ENCODE measurements at regions not wholly inside any gene's neighbourhood (a gene's known extent, or its start where the extent isn't known, plus 50 kb on each side); places are given as distances from the start of the nearest gene placed in this dataset.

- POLR2A ChIA-PET: no interaction called here
- no TSS peak for BruUV-seq (replicated peaks)
- intact Hi-C loops (cut with micrococcal nuclease; ENCODE audit: unreplicated experiment): no loop called here
Measured at GRCh38 chr6:111925296-111925695, 52.0 kb upstream of the FYN start.

GRCh38 chr6:111926731-111927302, 53.6 kb upstream of the FYN start:
- Histone ChIP-seq H3K9me3 (no peaks in the 10 kb centered on the region), H3K36me3 (ENCODE audit: control insufficient read depth, insufficient read depth, low read length) (no peaks in the 10 kb centered on the region), H3K4me3 (ENCODE audit: low read depth, low read length) (no peak overlapping the region), H3K4me1 (no peaks in the 10 kb centered on the region), H3K27me3 (replicated peaks; ENCODE audit: control insufficient read depth, insufficient read depth, low read length) (no peaks in the 10 kb centered on the region)
- Mint-ChIP-seq H3K4me1 (ENCODE audit: low read depth, unreplicated experiment) (no peaks in the 10 kb centered on the region), H3K27me3 (ENCODE audit: insufficient read depth, unreplicated experiment) (peaks cover 5% of the 10 kb centered on the region), H3K27ac (ENCODE audit: unreplicated experiment) (no peak overlapping the region), H3K9me3 (ENCODE audit: unreplicated experiment) (peaks cover 2% of the 10 kb centered on the region), H3K36me3 (ENCODE audit: insufficient read depth, unreplicated experiment) (no peaks in the 10 kb centered on the region), H3K4me3 (ENCODE audit: unreplicated experiment) (no peak overlapping the region)
- intact Hi-C loops (cut with micrococcal nuclease; ENCODE audit: unreplicated experiment): no loop called here
- ChIA-PET POLR2A (no interaction called here), CTCF (no interaction called here)
- DNase-seq: no peak
- TF ChIP-seq CTCF (IDR thresholded peaks at IDR 0.05; ENCODE audit: insufficient read depth in 1 of 2, low read depth in 1 of 2, low read length in 1 of 2, severe bottlenecking in 1 of 2, unreplicated experiment in 1 of 2): no peak
- no TSS peak for BruUV-seq (replicated peaks)

More at GRCh38 chr6:111925296-111925695, 52.0 kb upstream of the FYN start:
- DNase-seq: no peak
- Histone ChIP-seq H3K9me3 (no peaks in the 10 kb centered on the region), H3K27me3 (replicated peaks; ENCODE audit: control insufficient read depth, insufficient read depth, low read length) (no peaks in the 10 kb centered on the region), H3K36me3 (ENCODE audit: control insufficient read depth, insufficient read depth, low read length) (no peaks in the 10 kb centered on the region), H3K4me1 (no peaks in the 10 kb centered on the region), H3K4me3 (ENCODE audit: low read depth, low read length) (no peak overlapping the region)
- CTCF ChIA-PET: no interaction called here
- Mint-ChIP-seq H3K4me1 (ENCODE audit: low read depth, unreplicated experiment) (no peaks in the 10 kb centered on the region), H3K4me3 (ENCODE audit: unreplicated experiment) (no peak overlapping the region), H3K9me3 (ENCODE audit: unreplicated experiment) (no peaks in the 10 kb centered on the region), H3K36me3 (ENCODE audit: insufficient read depth, unreplicated experiment) (no peaks in the 10 kb centered on the region), H3K27me3 (ENCODE audit: insufficient read depth, unreplicated experiment) (peaks cover 5% of the 10 kb centered on the region), H3K27ac (ENCODE audit: unreplicated experiment) (no peak overlapping the region)
- TF ChIP-seq CTCF (IDR thresholded peaks at IDR 0.05; ENCODE audit: insufficient read depth in 1 of 2, low read depth in 1 of 2, low read length in 1 of 2, severe bottlenecking in 1 of 2, unreplicated experiment in 1 of 2): no peak

GRCh38 chr6:111927321-111927720, 54.1 kb upstream of the FYN start:
- Mint-ChIP-seq H3K4me3 (ENCODE audit: unreplicated experiment) (no peak overlapping the region), H3K27ac (ENCODE audit: unreplicated experiment) (no peak overlapping the region), H3K27me3 (ENCODE audit: insufficient read depth, unreplicated experiment) (peaks cover 5% of the 10 kb centered on the region), H3K36me3 (ENCODE audit: insufficient read depth, unreplicated experiment) (no peaks in the 10 kb centered on the region), H3K9me3 (ENCODE audit: unreplicated experiment) (peaks cover 7% of the 10 kb centered on the region), H3K4me1 (ENCODE audit: low read depth, unreplicated experiment) (no peaks in the 10 kb centered on the region)
- ChIA-PET CTCF (no interaction called here), POLR2A (no interaction called here)
- no peak for TF ChIP-seq CTCF (IDR thresholded peaks at IDR 0.05; ENCODE audit: insufficient read depth in 1 of 2, low read depth in 1 of 2, low read length in 1 of 2, severe bottlenecking in 1 of 2, unreplicated experiment in 1 of 2)
- Histone ChIP-seq H3K27me3 (replicated peaks; ENCODE audit: control insufficient read depth, insufficient read depth, low read length) (no peaks in the 10 kb centered on the region), H3K9me3 (no peaks in the 10 kb centered on the region), H3K4me1 (no peaks in the 10 kb centered on the region), H3K36me3 (ENCODE audit: control insufficient read depth, insufficient read depth, low read length) (no peaks in the 10 kb centered on the region), H3K4me3 (ENCODE audit: low read depth, low read length) (no peak overlapping the region)
- BruUV-seq (replicated peaks): no TSS peak
- intact Hi-C loops (cut with micrococcal nuclease; ENCODE audit: unreplicated experiment): no loop called here
- DNase-seq: no peak

Data from Caco-2 (cell line).